Amniotic stem cell (primary cell): ENCODE measurements at regions not wholly inside any gene's neighbourhood (a gene's known extent, or its start where the extent isn't known, plus 50 kb on each side); places are given as distances from the start of the nearest gene placed in this dataset.

Source experiments
- DNase-seq: peaks from one replicate; lab custom pipeline; 2025; lab: John Stamatoyannopoulos, UW

GRCh38 chr14:22337938-22338337 lies 251.1 kb downstream of the DAD1 start:
- DNase-seq, result no peak

- no peak for DNase-seq
These were observed 251.5 kb downstream of the DAD1 start for GRCh38 chr14:22337521-22337920.

- no peak for DNase-seq
These were observed 253.0 kb downstream of the DAD1 start for GRCh38 chr14:22336031-22336430.

GRCh38 chr14:22334627-22335026 lies 254.4 kb downstream of the DAD1 start:
- no peak for DNase-seq

- no peak for DNase-seq
These were observed 254.8 kb downstream of the DAD1 start for GRCh38 chr14:22334275-22334577.

GRCh38 chr14:22333422-22334274 lies 255.4 kb downstream of the DAD1 start:
- peak; percentile 6 for DNase-seq

- DNase-seq, result no peak
These were observed 256.2 kb downstream of the DAD1 start for GRCh38 chr14:22332686-22333421.

GRCh38 chr14:22329371-22329770 lies 259.7 kb downstream of the DAD1 start:
- no peak for DNase-seq

GRCh38 chr14:22325676-22326400 lies 263.2 kb downstream of the DAD1 start:
- no peak for DNase-seq

GRCh38 chr14:22320362-22320750 lies 268.7 kb downstream of the DAD1 start:
- DNase-seq, result no peak

GRCh38 chr14:22319526-22320361 lies 269.3 kb downstream of the DAD1 start:
- DNase-seq, result peak; percentile 30

GRCh38 chr14:22318951-22319350 lies 270.1 kb downstream of the DAD1 start:
- no peak for DNase-seq

- no peak for DNase-seq
These were observed 272.6 kb downstream of the DAD1 start for GRCh38 chr14:22316473-22316872.

- DNase-seq, result no peak
These were observed 273.7 kb downstream of the DAD1 start for GRCh38 chr14:22315336-22315735.

GRCh38 chr14:22314183-22314820 lies 274.7 kb downstream of the DAD1 start:
- DNase-seq, result no peak

- no peak for DNase-seq
These were observed 275.7 kb downstream of the DAD1 start for GRCh38 chr14:22313172-22313801.

GRCh38 chr14:22311636-22312035 lies 277.4 kb downstream of the DAD1 start:
- no peak for DNase-seq

- no peak for DNase-seq
These were observed 283.4 kb downstream of the DAD1 start for GRCh38 chr14:22305607-22306006.

GRCh38 chr14:22304326-22304725 lies 284.7 kb downstream of the DAD1 start:
- DNase-seq, result no peak

GRCh38 chr14:22303589-22304195 lies 285.3 kb downstream of the DAD1 start:
- DNase-seq, result no peak

GRCh38 chr14:22300646-22301045 lies 288.4 kb downstream of the DAD1 start:
- DNase-seq, result no peak
